ENCODE measurements at regions not wholly inside any gene's neighbourhood (a gene's known extent, or its start where the extent isn't known, plus 50 kb on each side); places are given as distances from the start of the nearest gene placed in this dataset.
"Not testable (repeated sequence)": the region's sequence is repeated elsewhere in the genome, so short reads cannot be mapped to it uniquely, and the experiment has no call there.

DNA sequence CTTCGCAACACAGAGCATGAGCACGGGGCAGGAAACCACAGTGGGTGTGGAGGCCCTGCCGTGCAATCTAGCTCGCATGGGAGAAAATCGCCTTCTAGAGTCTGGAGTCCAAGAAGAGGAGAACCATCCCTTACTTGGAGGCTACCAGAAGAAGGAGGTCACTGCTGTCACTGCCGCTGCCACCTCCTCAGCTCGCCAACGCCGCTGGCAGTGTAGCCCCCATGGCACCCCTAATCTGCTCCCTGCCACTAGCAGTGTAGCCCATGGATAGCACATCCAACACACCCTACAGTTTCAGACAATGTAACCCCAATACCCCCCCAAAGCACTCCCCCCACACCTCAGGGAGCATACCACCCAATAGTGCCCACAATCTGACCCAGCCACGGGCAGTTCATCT, 438.0 kb upstream of the ZNF337 start:
- H3K36me3 ChIP-seq (ENCODE audit: insufficient read depth, low read length), result no peaks in the 10 kb centered on the region
- H3K9me3 ChIP-seq (ENCODE audit: low read length), result no peaks in the 10 kb centered on the region
- no peak overlapping the region for H3K4me3 ChIP-seq (ENCODE audit: low read length)
- H3K27me3 ChIP-seq (ENCODE audit: insufficient read depth, low read depth, low read length), result no peaks in the 10 kb centered on the region
- H4K20me1 ChIP-seq (ENCODE audit: insufficient read depth), result no peaks in the 10 kb centered on the region
- TF ChIP-seq RAD21 (conservative IDR thresholded peaks at IDR 0.05) (no peak), POLR2AphosphoS5 (IDR thresholded peaks at IDR 0.05) (no peak)
- TF ChIP-seq, protein P1, sequence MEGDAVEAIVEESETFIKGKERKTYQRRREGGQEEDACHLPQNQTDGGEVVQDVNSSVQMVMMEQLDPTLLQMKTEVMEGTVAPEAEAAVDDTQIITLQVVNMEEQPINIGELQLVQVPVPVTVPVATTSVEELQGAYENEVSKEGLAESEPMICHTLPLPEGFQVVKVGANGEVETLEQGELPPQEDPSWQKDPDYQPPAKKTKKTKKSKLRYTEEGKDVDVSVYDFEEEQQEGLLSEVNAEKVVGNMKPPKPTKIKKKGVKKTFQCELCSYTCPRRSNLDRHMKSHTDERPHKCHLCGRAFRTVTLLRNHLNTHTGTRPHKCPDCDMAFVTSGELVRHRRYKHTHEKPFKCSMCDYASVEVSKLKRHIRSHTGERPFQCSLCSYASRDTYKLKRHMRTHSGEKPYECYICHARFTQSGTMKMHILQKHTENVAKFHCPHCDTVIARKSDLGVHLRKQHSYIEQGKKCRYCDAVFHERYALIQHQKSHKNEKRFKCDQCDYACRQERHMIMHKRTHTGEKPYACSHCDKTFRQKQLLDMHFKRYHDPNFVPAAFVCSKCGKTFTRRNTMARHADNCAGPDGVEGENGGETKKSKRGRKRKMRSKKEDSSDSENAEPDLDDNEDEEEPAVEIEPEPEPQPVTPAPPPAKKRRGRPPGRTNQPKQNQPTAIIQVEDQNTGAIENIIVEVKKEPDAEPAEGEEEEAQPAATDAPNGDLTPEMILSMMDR (IDR thresholded peaks at IDR 0.05; ENCODE audit: poor library complexity, severe bottlenecking), result no peak
- no peak overlapping the region for H3K9ac ChIP-seq (ENCODE audit: low read length)
- H2AFZ ChIP-seq (ENCODE audit: low read depth, low read length), result no peak overlapping the region
- H3F3A ChIP-seq (ENCODE audit: insufficient read depth, low read length, poor library complexity, severe bottlenecking), result no peaks in the 10 kb centered on the region
- no peaks in the 10 kb centered on the region for H3K79me2 ChIP-seq (replicated peaks; ENCODE audit: insufficient read depth, low read length)
- H3K9me2 ChIP-seq (ENCODE audit: insufficient read depth, low read length), result no peaks in the 10 kb centered on the region
- H3K4me2 ChIP-seq (ENCODE audit: low read length), result no peak overlapping the region
- H3K27ac ChIP-seq (ENCODE audit: low read length), result no peak overlapping the region

DNA sequence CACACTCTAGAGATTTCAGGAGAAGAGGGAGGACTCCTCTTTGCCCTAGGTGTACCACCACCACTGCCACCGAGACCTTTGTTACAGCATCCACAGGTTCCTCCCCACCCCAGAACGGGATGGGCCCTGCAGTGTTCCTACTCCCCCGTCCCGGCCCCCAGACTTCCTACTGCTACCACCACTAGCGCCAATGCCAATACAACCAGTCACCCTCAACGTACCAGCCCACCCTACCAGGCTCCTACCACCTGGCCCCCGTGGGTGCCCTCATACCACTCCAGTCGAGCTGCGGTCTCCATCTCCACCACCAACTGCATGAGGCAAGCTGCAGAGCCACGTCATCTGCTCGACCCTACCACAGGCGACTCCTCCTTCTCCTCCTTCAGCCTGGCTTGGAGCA, 437.1 kb upstream of the ZNF337 start:
- H3F3A ChIP-seq (ENCODE audit: insufficient read depth, low read length, poor library complexity, severe bottlenecking); H3K79me2 ChIP-seq (replicated peaks; ENCODE audit: insufficient read depth, low read length); H2AFZ ChIP-seq (ENCODE audit: low read depth, low read length): not testable (repeated sequence)

DNA sequence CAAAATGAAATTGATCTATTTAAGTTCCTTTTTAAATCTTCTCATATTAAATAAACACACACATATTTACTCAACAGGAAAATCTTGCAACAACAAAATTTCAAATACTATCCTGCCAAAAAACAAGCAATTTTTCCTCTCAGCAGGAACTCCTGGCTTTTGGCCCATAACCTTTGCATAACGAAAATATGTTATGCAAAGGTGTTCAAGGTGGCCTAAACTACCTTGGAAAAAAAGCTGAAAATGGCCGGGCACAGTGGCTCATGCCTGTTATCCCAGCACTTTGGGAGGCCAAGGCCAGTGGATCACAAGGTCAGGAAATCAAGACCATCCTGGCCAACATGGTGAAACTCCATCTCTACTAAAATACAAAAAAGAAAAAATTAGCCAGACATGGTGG, 424.3 kb upstream of the ZNF337 start:
- not testable (repeated sequence) for H3K9ac ChIP-seq (ENCODE audit: low read length); H3K4me3 ChIP-seq (ENCODE audit: low read length); H3K27me3 ChIP-seq (ENCODE audit: insufficient read depth, low read depth, low read length); H3K36me3 ChIP-seq (ENCODE audit: insufficient read depth, low read length); H3K9me2 ChIP-seq (ENCODE audit: insufficient read depth, low read length); H3K79me2 ChIP-seq (replicated peaks; ENCODE audit: insufficient read depth, low read length); H3K27ac ChIP-seq (ENCODE audit: low read length); H4K20me1 ChIP-seq (ENCODE audit: insufficient read depth); H3F3A ChIP-seq (ENCODE audit: insufficient read depth, low read length, poor library complexity, severe bottlenecking); H2AFZ ChIP-seq (ENCODE audit: low read depth, low read length); H3K4me2 ChIP-seq (ENCODE audit: low read length); H3K9me3 ChIP-seq (ENCODE audit: low read length)

More for the DNA sequence above, 437.1 kb upstream of the ZNF337 start:
- H3K9ac ChIP-seq (ENCODE audit: low read length); H3K9me3 ChIP-seq (ENCODE audit: low read length); H3K27ac ChIP-seq (ENCODE audit: low read length); H3K4me2 ChIP-seq (ENCODE audit: low read length); H3K4me3 ChIP-seq (ENCODE audit: low read length); H4K20me1 ChIP-seq (ENCODE audit: insufficient read depth); H3K9me2 ChIP-seq (ENCODE audit: insufficient read depth, low read length); H3K27me3 ChIP-seq (ENCODE audit: insufficient read depth, low read depth, low read length); H3K36me3 ChIP-seq (ENCODE audit: insufficient read depth, low read length): not testable (repeated sequence)

DNA sequence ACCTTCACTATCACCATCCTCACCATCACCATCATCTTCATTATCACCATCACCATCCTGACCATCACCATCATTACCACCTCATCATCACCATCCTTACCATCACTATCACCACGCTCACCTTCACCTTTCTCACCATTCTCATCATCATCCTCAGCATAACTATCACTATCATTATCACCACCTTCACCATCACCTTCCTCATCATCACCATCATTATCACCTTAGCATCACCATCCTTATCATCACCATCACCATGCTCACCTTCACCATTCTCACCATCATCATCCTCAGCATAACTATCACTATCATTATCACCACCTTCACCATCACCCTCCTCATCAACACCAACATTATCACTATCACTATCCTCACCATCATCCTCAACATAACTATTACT, 397.8 kb upstream of the ZNF337 start:
- H3K27me3 ChIP-seq (ENCODE audit: insufficient read depth, low read depth, low read length); H3K27ac ChIP-seq (ENCODE audit: low read length); H3K79me2 ChIP-seq (replicated peaks; ENCODE audit: insufficient read depth, low read length); H3K9me2 ChIP-seq (ENCODE audit: insufficient read depth, low read length); H3F3A ChIP-seq (ENCODE audit: insufficient read depth, low read length, poor library complexity, severe bottlenecking); H3K9me3 ChIP-seq (ENCODE audit: low read length); H3K36me3 ChIP-seq (ENCODE audit: insufficient read depth, low read length); H3K9ac ChIP-seq (ENCODE audit: low read length); H2AFZ ChIP-seq (ENCODE audit: low read depth, low read length); H3K4me2 ChIP-seq (ENCODE audit: low read length); H4K20me1 ChIP-seq (ENCODE audit: insufficient read depth); H3K4me3 ChIP-seq (ENCODE audit: low read length): not testable (repeated sequence)

DNA sequence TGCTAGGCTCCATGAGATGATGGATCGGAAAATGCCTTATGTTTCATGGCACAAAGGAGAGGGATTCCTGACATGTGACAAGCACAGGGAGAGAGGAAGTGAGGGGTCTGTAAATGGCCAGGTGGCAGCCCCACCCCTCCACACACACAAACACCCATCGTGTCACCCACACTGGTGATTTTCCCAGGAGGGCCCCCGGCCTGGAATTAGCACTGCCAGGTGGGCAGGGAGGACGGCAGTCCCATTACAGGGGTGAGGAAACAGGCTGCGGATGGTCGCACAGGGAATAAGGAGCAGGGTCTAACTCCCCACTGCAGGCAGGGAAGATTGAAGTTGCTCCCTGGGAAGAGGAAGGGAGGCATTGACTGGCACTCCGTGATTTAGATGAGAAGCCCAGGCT, 395.3 kb upstream of the ZNF337 start:
- not testable (repeated sequence) for H3K9me2 ChIP-seq (ENCODE audit: insufficient read depth, low read length); H3K4me3 ChIP-seq (ENCODE audit: low read length); H3F3A ChIP-seq (ENCODE audit: insufficient read depth, low read length, poor library complexity, severe bottlenecking); H3K4me2 ChIP-seq (ENCODE audit: low read length); H3K9ac ChIP-seq (ENCODE audit: low read length); H3K27me3 ChIP-seq (ENCODE audit: insufficient read depth, low read depth, low read length); H3K36me3 ChIP-seq (ENCODE audit: insufficient read depth, low read length); H3K9me3 ChIP-seq (ENCODE audit: low read length); H3K27ac ChIP-seq (ENCODE audit: low read length); H4K20me1 ChIP-seq (ENCODE audit: insufficient read depth); H2AFZ ChIP-seq (ENCODE audit: low read depth, low read length); H3K79me2 ChIP-seq (replicated peaks; ENCODE audit: insufficient read depth, low read length)

DNA sequence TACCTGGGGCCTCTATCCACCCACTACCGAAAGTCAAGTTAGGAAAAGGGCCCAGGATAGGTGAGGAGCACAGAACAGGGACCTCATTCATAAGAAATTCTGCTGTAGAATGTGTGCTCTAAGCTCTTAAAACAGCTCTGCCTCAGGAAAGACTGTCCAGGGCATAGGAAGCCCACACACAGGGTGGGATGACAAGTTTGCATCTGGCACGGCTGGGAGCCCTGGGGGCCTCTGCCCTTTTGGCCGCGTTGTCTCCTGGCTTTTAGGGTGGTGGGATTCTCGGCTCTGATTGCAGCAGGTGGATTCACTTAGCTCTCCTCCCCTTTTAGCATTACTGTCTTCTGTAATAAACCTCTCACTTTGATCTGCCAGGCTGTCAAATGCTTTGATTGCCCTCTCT, 389.5 kb upstream of the ZNF337 start:
- H3K9me2 ChIP-seq (ENCODE audit: insufficient read depth, low read length); H3K9ac ChIP-seq (ENCODE audit: low read length); H3K9me3 ChIP-seq (ENCODE audit: low read length); H2AFZ ChIP-seq (ENCODE audit: low read depth, low read length); H3F3A ChIP-seq (ENCODE audit: insufficient read depth, low read length, poor library complexity, severe bottlenecking); H3K36me3 ChIP-seq (ENCODE audit: insufficient read depth, low read length); H3K79me2 ChIP-seq (replicated peaks; ENCODE audit: insufficient read depth, low read length); H3K27me3 ChIP-seq (ENCODE audit: insufficient read depth, low read depth, low read length); H3K4me3 ChIP-seq (ENCODE audit: low read length); H4K20me1 ChIP-seq (ENCODE audit: insufficient read depth); H3K4me2 ChIP-seq (ENCODE audit: low read length); H3K27ac ChIP-seq (ENCODE audit: low read length): not testable (repeated sequence)

DNA sequence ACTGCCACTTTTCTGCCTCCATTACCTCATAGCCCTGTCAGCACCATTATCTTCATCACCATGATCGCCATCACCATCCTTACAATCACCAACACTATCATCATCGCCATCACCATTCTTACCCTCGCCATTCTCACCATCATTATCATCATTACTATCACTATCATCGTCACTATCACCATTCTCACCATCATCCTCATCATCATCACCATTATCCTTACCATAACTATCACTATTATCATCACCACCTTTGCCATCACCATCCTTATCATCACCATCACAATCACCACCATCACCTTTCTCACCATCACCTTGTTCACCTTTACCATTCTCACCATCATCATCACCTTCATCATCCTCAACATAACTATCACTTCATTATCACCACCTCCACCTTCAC, 377.3 kb upstream of the ZNF337 start:
- H3K36me3 ChIP-seq (ENCODE audit: insufficient read depth, low read length); H3K27me3 ChIP-seq (ENCODE audit: insufficient read depth, low read depth, low read length); H3K79me2 ChIP-seq (replicated peaks; ENCODE audit: insufficient read depth, low read length); H3K9me3 ChIP-seq (ENCODE audit: low read length); H3F3A ChIP-seq (ENCODE audit: insufficient read depth, low read length, poor library complexity, severe bottlenecking); H3K9me2 ChIP-seq (ENCODE audit: insufficient read depth, low read length); H3K4me3 ChIP-seq (ENCODE audit: low read length); H3K9ac ChIP-seq (ENCODE audit: low read length); H2AFZ ChIP-seq (ENCODE audit: low read depth, low read length); H3K27ac ChIP-seq (ENCODE audit: low read length); H4K20me1 ChIP-seq (ENCODE audit: insufficient read depth); H3K4me2 ChIP-seq (ENCODE audit: low read length): not testable (repeated sequence)
